ENCODE measurements at regions not wholly inside any gene's neighbourhood (a gene's known extent, or its start where the extent isn't known, plus 50 kb on each side); places are given as distances from the start of the nearest gene placed in this dataset.

GRCh38 chr7:109898-110556 lies 82.3 kb upstream of the FAM20C start:
- Histone ChIP-seq H3K4me1 (no peaks in the 10 kb centered on the region), H3K9me3 (no peaks in the 10 kb centered on the region), H3K27me3 (no peaks in the 10 kb centered on the region), H3K9ac (ENCODE audit: low read depth in 2 of 2, low read length in 2 of 2) (no peak overlapping the region), H3K4me3 (no peak overlapping the region), H3K27ac (no peak overlapping the region), H3K36me3 (no peaks in the 10 kb centered on the region)
- intact Hi-C loops (cut with DNase I): no loop called here
- no peak for DNase-seq
- no peak for TF ChIP-seq CTCF (IDR thresholded peaks at IDR 0.05)

GRCh38 chr7:110557-111232 lies 81.7 kb upstream of the FAM20C start:
- no peak for DNase-seq
- no peak for TF ChIP-seq CTCF (IDR thresholded peaks at IDR 0.05)

GRCh38 chr7:111591-111990 lies 80.8 kb upstream of the FAM20C start:
- TF ChIP-seq CTCF (IDR thresholded peaks at IDR 0.05): no peak
- H3K4me3 ChIP-seq: no peak overlapping the region
- H3K9me3 ChIP-seq: no peaks in the 10 kb centered on the region
- H3K9ac ChIP-seq (ENCODE audit: low read depth in 2 of 2, low read length in 2 of 2): no peak overlapping the region
- no peaks in the 10 kb centered on the region for H3K27me3 ChIP-seq
- DNase-seq: no peak
- no peak overlapping the region for H3K27ac ChIP-seq
- no peaks in the 10 kb centered on the region for H3K4me1 ChIP-seq
- H3K36me3 ChIP-seq: no peaks in the 10 kb centered on the region
- intact Hi-C loops (cut with DNase I): no loop called here

More at GRCh38 chr7:110557-111232, 81.7 kb upstream of the FAM20C start:
- Histone ChIP-seq H3K4me3 (no peak overlapping the region), H3K27ac (no peak overlapping the region), H3K9ac (ENCODE audit: low read depth in 2 of 2, low read length in 2 of 2) (no peak overlapping the region), H3K4me1 (no peaks in the 10 kb centered on the region), H3K36me3 (no peaks in the 10 kb centered on the region), H3K27me3 (no peaks in the 10 kb centered on the region), H3K9me3 (no peaks in the 10 kb centered on the region)
- intact Hi-C loops (cut with DNase I): no loop called here

DNA sequence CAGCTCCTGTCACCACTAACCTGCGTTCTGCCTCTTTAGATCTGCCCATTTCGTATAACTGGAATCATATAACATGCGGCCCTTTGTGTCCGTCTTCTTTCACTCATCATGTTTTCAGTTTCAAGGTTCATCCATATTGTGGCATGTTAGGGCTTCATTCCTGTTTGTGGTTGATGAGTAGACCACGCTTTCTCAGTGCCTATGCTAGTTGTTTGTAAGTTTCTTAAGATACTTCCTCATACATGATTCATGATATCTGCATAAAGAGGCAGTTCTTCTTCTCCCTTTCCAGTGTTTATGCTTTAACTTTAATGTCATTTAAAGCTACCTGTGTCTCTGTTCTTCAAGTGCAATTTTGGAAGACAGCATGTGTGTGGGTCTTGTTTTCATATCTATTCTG lies 79.5 kb upstream of the FAM20C start:
- no peak for DNase-seq
- no peaks in the 10 kb centered on the region for H3K4me1 ChIP-seq

DNA sequence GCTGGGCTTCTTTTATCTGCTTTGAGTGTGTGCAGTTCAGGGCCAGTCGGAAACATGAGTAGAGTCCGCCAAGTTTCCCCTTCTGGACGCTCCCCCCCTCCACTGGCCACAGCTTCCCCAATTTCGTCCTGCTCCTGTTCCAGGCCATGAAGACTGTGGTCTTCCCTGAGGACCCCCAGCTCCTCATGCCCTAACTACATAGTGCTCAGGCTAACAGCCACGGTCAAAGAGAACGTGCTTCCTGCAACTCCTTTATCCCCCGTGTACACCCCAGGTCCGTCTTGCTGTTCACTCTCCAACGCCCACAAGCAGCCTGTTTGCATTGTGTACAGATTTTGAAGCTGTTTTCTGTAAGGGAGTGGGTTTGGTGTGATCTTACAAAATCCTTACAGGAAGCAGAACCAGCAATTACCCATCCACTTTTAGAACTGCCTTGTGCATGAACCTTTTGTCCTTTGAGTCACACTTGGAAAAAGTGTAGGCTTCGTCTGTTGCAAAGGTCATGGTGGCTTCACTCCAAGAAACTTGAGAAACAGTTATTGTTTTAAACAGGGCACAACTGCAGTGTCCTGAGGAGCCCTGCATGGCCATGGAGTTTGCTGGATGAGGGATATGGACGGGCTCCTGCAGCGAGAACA lies 77.0 kb upstream of the FAM20C start:
- intact Hi-C loops (cut with DNase I): no loop called here
- DNase-seq: no peak
- Histone ChIP-seq H3K27me3 (no peaks in the 10 kb centered on the region), H3K4me3 (no peak overlapping the region), H3K4me1 (no peaks in the 10 kb centered on the region), H3K9ac (ENCODE audit: low read depth in 2 of 2, low read length in 2 of 2) (no peak overlapping the region), H3K27ac (peak overlapping the region; percentile 17), H3K9me3 (no peaks in the 10 kb centered on the region), H3K36me3 (no peaks in the 10 kb centered on the region)
- TF ChIP-seq CTCF (IDR thresholded peaks at IDR 0.05): no peak

More for the DNA sequence above, 79.5 kb upstream of the FAM20C start:
- no peak overlapping the region for H3K4me3 ChIP-seq
- intact Hi-C loops (cut with DNase I): no loop called here
- H3K9ac ChIP-seq (ENCODE audit: low read depth in 2 of 2, low read length in 2 of 2): no peak overlapping the region
- no peaks in the 10 kb centered on the region for H3K36me3 ChIP-seq
- no peaks in the 10 kb centered on the region for H3K27me3 ChIP-seq
- TF ChIP-seq CTCF (IDR thresholded peaks at IDR 0.05): no peak
- no peak overlapping the region for H3K27ac ChIP-seq
- H3K9me3 ChIP-seq: no peaks in the 10 kb centered on the region

Data from colonic mucosa (tissue), 4 donors.